HCT116 (cell line): ENCODE measurements at regions not wholly inside any gene's neighbourhood (a gene's known extent, or its start where the extent isn't known, plus 50 kb on each side); places are given as distances from the start of the nearest gene placed in this dataset.

Experiments used
- ATAC-seq: fragments of 200-7000 bp; cut with Tn5 transposase; 2 replicates; pipeline ENCODE4 v1.9.1; 2020; ENCODE audit warnings: mild to moderate bottlenecking, moderate library complexity
- BruUV-seq: library from RNA; stranded (reverse); fragments of 400-500 nt; replicated peaks from 2 replicates; lab custom pipeline; 2021; lab: Mats Ljungman, UMichigan
- CTCF ChIA-PET: fragments of 300-600 bp; sonication (Branson Sonifier 250); formaldehyde crosslinking; loops from one replicate; lab custom pipeline; 2021; ENCODE audit warnings: antibody characterized with exemption; lab: Charles Lee
- POLR2A ChIA-PET: fragments of 300-600, 350-600 bp; sonication (Branson Sonifier 250); formaldehyde crosslinking; loops from one replicate; lab custom pipeline; 2021; ENCODE audit warnings: antibody characterized with exemption; lab: Charles Lee
- RAD21 ChIA-PET, 2 experiments: fragments of 300-600 bp; sonication (Branson Sonifier 250); formaldehyde crosslinking; loops; one replicate each; lab custom pipeline; 2023; ENCODE audit warnings: low total read pairs in 2 of 2; ENCODE audit not compliant: uncharacterized antibody in 2 of 2, unreplicated experiment in 2 of 2, low non-redundant PET in 1 of 2; lab: Charles Lee
- DNase-seq: peaks from one replicate; pipeline ENCODE4 v3.0.0-alpha.2; 2010; ENCODE audit warnings: low read depth, low spot score
- H2AFZ ChIP-seq: fragments of 200-600 bp; shearing (Covaris generic), sonication (generic); 2 replicates; pipeline ENCODE4 v1.6.1; 2017; ENCODE audit warnings: low read depth, mixed run types, mixed read lengths, antibody characterized with exemption, low read length; ENCODE audit not compliant: poor library complexity, severe bottlenecking
- H3K27ac ChIP-seq: 2 replicates; pipeline ENCODE4 v1.5.1; 2012; ENCODE audit warnings: low read depth, low read length
- H3K27me3 ChIP-seq: fragments of 200-600 bp; sonication (generic); 2 replicates; pipeline ENCODE4 v1.6.1; 2016; ENCODE audit warnings: mixed run types, low read length, mixed read lengths; ENCODE audit not compliant: insufficient read depth
- H3K36me3 ChIP-seq, 2 experiments: fragments of 200-500 bp in 1 of 2; fragments of 200-600 bp in 1 of 2; sonication (Bioruptor generic) in 1 of 2; sonication (generic) in 1 of 2; 2 replicates each; pipeline versions ENCODE4 v1.5.1 to v1.6.1; 2014 to 2016; ENCODE audit warnings: low read length in 2 of 2, inconsistent platforms in 1 of 2, mixed read lengths in 1 of 2, mixed run types in 1 of 2; ENCODE audit not compliant: insufficient read depth in 2 of 2, control insufficient read depth in 1 of 2
- H3K4me1 ChIP-seq, 2 experiments: fragments of 200-600 bp in 1 of 2; sonication (generic) in 1 of 2; 2 replicates each; pipeline versions ENCODE4 v1.5.1 to v1.6.1; 2012 to 2017; ENCODE audit warnings: low read length in 2 of 2, inconsistent platforms in 1 of 2, mild to moderate bottlenecking in 1 of 2, mixed read lengths in 1 of 2, mixed run types in 1 of 2, moderate library complexity in 1 of 2; ENCODE audit not compliant: insufficient read depth in 2 of 2, control insufficient read depth in 1 of 2
- H3K4me2 ChIP-seq: fragments of 200-600 bp; sonication (generic); 2 replicates; pipeline ENCODE4 v1.6.1; 2017; ENCODE audit warnings: mixed run types, low read length, mixed read lengths
- H3K4me3 ChIP-seq, 2 experiments: fragments of 200-600 bp in 1 of 2; sonication (generic) in 1 of 2; replicated peaks in 1 of 2; 2 replicates each; pipeline ENCODE4 v1.5.1; 2011 to 2016; ENCODE audit warnings: low read length in 2 of 2, control low read depth in 1 of 2, low read depth in 1 of 2, mild to moderate bottlenecking in 1 of 2, mixed read lengths in 1 of 2, mixed run types in 1 of 2
- H3K79me2 ChIP-seq: fragments of 200-600 bp; sonication (generic); 2 replicates; pipeline ENCODE4 v1.6.1; 2017; ENCODE audit warnings: mild to moderate bottlenecking, mixed run types, low read length, moderate library complexity, mixed read lengths; ENCODE audit not compliant: insufficient read depth
- H3K9ac ChIP-seq: fragments of 200-600 bp; sonication (generic); 2 replicates; pipeline ENCODE4 v1.6.1; 2016; ENCODE audit warnings: low read length, mixed read lengths
- H3K9me2 ChIP-seq: fragments of 200-600 bp; sonication (generic), shearing (Covaris generic); 2 replicates; pipeline ENCODE4 v1.6.1; 2017; ENCODE audit warnings: mixed run types, mild to moderate bottlenecking, moderate library complexity; ENCODE audit not compliant: insufficient read depth
- H3K9me3 ChIP-seq, 2 experiments: fragments of 200-500 bp in 1 of 2; fragments of 200-600 bp in 1 of 2; sonication (Bioruptor generic) in 1 of 2; sonication (generic) in 1 of 2; 2 replicates each; pipeline ENCODE4 v1.6.1; 2014 to 2017; ENCODE audit warnings: low read length in 2 of 2, mixed read lengths in 2 of 2, inconsistent platforms in 1 of 2, low read depth in 1 of 2, mild to moderate bottlenecking in 1 of 2, mixed run types in 1 of 2, moderate library complexity in 1 of 2; ENCODE audit not compliant: control insufficient read depth in 1 of 2, insufficient read depth in 1 of 2
- H4K20me1 ChIP-seq: fragments of 200-600 bp; sonication (generic), shearing (Covaris generic); 2 replicates; pipeline ENCODE4 v1.6.1; 2017; ENCODE audit warnings: mixed run types, mild to moderate bottlenecking, moderate library complexity; ENCODE audit not compliant: insufficient read depth
- CBX3 ChIP-seq: IDR thresholded peaks from 2 replicates; pipeline ENCODE4 v1.6.1; 2012; ENCODE audit warnings: low read depth
- EGR1 ChIP-seq: IDR thresholded peaks from 2 replicates; pipeline ENCODE4 v1.6.1; 2012; ENCODE audit warnings: low read depth
- ELF1 ChIP-seq: IDR thresholded peaks from 2 replicates; pipeline ENCODE4 v1.6.1; 2012; ENCODE audit warnings: low read depth, borderline replicate concordance
- FOSL1 ChIP-seq: IDR thresholded peaks from 2 replicates; pipeline ENCODE4 v1.6.1; 2012; ENCODE audit warnings: low read depth
- JUND ChIP-seq: IDR thresholded peaks from 2 replicates; pipeline ENCODE4 v1.6.1; 2012
- POLR2A ChIP-seq: IDR thresholded peaks from 2 replicates; pipeline ENCODE4 v1.7.0; 2011; ENCODE audit warnings: borderline replicate concordance; ENCODE audit not compliant: insufficient read depth, insufficient read length; ENCODE audit errors: extremely low read depth
- RAD21 ChIP-seq: IDR thresholded peaks from 2 replicates; pipeline ENCODE4 v1.6.1; 2012; ENCODE audit warnings: low read depth, mild to moderate bottlenecking
- SIN3A ChIP-seq: IDR thresholded peaks from 2 replicates; pipeline ENCODE4 v1.6.1; 2012; ENCODE audit warnings: low read depth
- SP1 ChIP-seq: IDR thresholded peaks from 2 replicates; pipeline ENCODE4 v1.6.1; 2012; ENCODE audit warnings: low read depth
- SRF ChIP-seq: IDR thresholded peaks from 2 replicates; pipeline ENCODE4 v1.6.1; 2012; ENCODE audit warnings: low read depth
- TCF7L2 ChIP-seq: IDR thresholded peaks from 2 replicates; pipeline ENCODE4 v1.7.0; 2011; ENCODE audit warnings: borderline replicate concordance, inconsistent platforms; ENCODE audit not compliant: insufficient read depth, insufficient read length; ENCODE audit errors: extremely low read depth
- YY1 ChIP-seq: IDR thresholded peaks from 2 replicates; pipeline ENCODE4 v1.6.1; 2011; ENCODE audit warnings: low read length, low read depth, moderate library complexity, mild to moderate bottlenecking; ENCODE audit not compliant: insufficient replicate concordance; ENCODE audit errors: extremely low read depth
- ZNF274 ChIP-seq: fragments of 200-500 bp; sonication (Bioruptor generic); IDR thresholded peaks from 2 replicates; pipeline ENCODE4 v1.6.1; 2014; ENCODE audit warnings: mild to moderate bottlenecking, low read depth, low read length, inconsistent platforms
- intact Hi-C: fragments of 100-400 bp; cut with micrococcal nuclease; formaldehyde crosslinking; loops from 2 replicates; pipeline ENCODE4 v1.10.0; 2022
- TF ChIP-seq, protein P1 (sequence below), 3 experiments: fragments of 200-600 bp in 1 of 3; sonication (generic) in 1 of 3; IDR thresholded peaks in 2 of 3; conservative IDR thresholded peaks in 1 of 3; 2 replicates each; pipeline ENCODE4 v1.5.1; 2012 to 2017; ENCODE audit warnings: low read depth in 2 of 3, low read length in 2 of 3, antibody characterized with exemption in 1 of 3, borderline replicate concordance in 1 of 3, control low read depth in 1 of 3, mild to moderate bottlenecking in 1 of 3, mixed read lengths in 1 of 3, mixed run types in 1 of 3, moderate library complexity in 1 of 3; ENCODE audit not compliant: insufficient read depth in 1 of 3
- TF ChIP-seq, protein P2 (sequence below): IDR thresholded peaks from 2 replicates; pipeline ENCODE4 v1.6.1; 2012; ENCODE audit warnings: low read depth
- TF ChIP-seq, protein P3 (sequence below): IDR thresholded peaks from 2 replicates; pipeline ENCODE4 v1.6.1; 2011; ENCODE audit warnings: mild to moderate bottlenecking, low read length, moderate library complexity; ENCODE audit not compliant: insufficient replicate concordance; ENCODE audit errors: extremely low read depth

DNA sequence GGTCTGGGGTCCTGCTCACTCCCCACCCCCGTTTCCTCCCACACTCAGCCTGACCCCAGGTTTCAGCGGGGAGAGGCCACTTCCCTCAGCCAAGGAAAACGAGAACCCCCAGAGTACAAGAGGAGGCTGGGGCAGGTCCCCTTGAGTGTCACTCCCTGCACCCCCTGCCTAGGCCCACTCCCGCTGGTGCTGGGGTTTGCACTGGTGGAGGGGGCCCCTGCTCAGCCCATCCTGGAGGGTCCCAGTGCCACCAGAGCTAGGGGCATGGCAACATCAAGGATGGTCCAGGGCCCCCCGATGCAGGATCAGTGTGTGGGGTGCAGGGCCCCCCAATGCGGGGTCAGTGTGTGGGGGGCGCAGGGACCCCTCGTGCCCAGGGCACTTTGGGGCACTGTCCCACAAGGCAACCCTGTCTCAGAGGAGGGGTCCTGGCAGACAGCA is 70.5 kb upstream of the KCTD7 start:
- Histone ChIP-seq H3K27me3 (no peaks in the 10 kb centered on the region), H3K9me3 (no peaks in the 10 kb centered on the region), H3K4me2 (no peak overlapping the region), H3K79me2 (peaks cover 61% of the 10 kb centered on the region), H3K36me3 (peaks cover 14 to 16% of the 10 kb centered on the region in 2 experiments), H3K9ac (no peak overlapping the region)
- RAD21 ChIA-PET = no interaction called here
- intact Hi-C loops = loop anchor here (10.0 kb wide), 1 partner anchor 97 kb away; no protein-coding TSS in a partner anchor
- TF ChIP-seq, protein P1, sequence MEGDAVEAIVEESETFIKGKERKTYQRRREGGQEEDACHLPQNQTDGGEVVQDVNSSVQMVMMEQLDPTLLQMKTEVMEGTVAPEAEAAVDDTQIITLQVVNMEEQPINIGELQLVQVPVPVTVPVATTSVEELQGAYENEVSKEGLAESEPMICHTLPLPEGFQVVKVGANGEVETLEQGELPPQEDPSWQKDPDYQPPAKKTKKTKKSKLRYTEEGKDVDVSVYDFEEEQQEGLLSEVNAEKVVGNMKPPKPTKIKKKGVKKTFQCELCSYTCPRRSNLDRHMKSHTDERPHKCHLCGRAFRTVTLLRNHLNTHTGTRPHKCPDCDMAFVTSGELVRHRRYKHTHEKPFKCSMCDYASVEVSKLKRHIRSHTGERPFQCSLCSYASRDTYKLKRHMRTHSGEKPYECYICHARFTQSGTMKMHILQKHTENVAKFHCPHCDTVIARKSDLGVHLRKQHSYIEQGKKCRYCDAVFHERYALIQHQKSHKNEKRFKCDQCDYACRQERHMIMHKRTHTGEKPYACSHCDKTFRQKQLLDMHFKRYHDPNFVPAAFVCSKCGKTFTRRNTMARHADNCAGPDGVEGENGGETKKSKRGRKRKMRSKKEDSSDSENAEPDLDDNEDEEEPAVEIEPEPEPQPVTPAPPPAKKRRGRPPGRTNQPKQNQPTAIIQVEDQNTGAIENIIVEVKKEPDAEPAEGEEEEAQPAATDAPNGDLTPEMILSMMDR (IDR thresholded peaks at IDR 0.05 in 2 of 3, conservative IDR thresholded peaks at IDR 0.05 in 1 of 3; ENCODE audit: borderline replicate concordance in 1 of 3, insufficient read depth in 1 of 3, low read depth in 2 of 3, low read length in 2 of 3) = no peak
- TF ChIP-seq ZNF274 = no peak
- no peak for TF ChIP-seq ELF1
- TF ChIP-seq SIN3A = no peak
- no peak for TF ChIP-seq YY1
- TF ChIP-seq SP1 = no peak
- no peak for TF ChIP-seq RAD21
- TF ChIP-seq FOSL1 = no peak
- no peak for TF ChIP-seq JUND
- TF ChIP-seq, protein P2, sequence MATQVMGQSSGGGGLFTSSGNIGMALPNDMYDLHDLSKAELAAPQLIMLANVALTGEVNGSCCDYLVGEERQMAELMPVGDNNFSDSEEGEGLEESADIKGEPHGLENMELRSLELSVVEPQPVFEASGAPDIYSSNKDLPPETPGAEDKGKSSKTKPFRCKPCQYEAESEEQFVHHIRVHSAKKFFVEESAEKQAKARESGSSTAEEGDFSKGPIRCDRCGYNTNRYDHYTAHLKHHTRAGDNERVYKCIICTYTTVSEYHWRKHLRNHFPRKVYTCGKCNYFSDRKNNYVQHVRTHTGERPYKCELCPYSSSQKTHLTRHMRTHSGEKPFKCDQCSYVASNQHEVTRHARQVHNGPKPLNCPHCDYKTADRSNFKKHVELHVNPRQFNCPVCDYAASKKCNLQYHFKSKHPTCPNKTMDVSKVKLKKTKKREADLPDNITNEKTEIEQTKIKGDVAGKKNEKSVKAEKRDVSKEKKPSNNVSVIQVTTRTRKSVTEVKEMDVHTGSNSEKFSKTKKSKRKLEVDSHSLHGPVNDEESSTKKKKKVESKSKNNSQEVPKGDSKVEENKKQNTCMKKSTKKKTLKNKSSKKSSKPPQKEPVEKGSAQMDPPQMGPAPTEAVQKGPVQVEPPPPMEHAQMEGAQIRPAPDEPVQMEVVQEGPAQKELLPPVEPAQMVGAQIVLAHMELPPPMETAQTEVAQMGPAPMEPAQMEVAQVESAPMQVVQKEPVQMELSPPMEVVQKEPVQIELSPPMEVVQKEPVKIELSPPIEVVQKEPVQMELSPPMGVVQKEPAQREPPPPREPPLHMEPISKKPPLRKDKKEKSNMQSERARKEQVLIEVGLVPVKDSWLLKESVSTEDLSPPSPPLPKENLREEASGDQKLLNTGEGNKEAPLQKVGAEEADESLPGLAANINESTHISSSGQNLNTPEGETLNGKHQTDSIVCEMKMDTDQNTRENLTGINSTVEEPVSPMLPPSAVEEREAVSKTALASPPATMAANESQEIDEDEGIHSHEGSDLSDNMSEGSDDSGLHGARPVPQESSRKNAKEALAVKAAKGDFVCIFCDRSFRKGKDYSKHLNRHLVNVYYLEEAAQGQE = no peak
- TF ChIP-seq CBX3 = no peak
- TF ChIP-seq SRF = no peak
- TF ChIP-seq, protein P3, sequence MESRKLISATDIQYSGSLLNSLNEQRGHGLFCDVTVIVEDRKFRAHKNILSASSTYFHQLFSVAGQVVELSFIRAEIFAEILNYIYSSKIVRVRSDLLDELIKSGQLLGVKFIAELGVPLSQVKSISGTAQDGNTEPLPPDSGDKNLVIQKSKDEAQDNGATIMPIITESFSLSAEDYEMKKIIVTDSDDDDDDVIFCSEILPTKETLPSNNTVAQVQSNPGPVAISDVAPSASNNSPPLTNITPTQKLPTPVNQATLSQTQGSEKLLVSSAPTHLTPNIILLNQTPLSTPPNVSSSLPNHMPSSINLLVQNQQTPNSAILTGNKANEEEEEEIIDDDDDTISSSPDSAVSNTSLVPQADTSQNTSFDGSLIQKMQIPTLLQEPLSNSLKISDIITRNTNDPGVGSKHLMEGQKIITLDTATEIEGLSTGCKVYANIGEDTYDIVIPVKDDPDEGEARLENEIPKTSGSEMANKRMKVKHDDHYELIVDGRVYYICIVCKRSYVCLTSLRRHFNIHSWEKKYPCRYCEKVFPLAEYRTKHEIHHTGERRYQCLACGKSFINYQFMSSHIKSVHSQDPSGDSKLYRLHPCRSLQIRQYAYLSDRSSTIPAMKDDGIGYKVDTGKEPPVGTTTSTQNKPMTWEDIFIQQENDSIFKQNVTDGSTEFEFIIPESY = no peak
- TF ChIP-seq POLR2A = no peak
- TF ChIP-seq EGR1 = no peak
- TF ChIP-seq TCF7L2 = no peak
- TF ChIP-seq, all 23 proteins: peak for 0
- Histone ChIP-seq H3K4me1 (no peaks in the 10 kb centered on the region), H4K20me1 (0 out of 2 replicates have a peak, but pooled peaks cover 3% of the 10 kb centered on the region), H3K9me2 (no peaks in the 10 kb centered on the region), H2AFZ (no peak overlapping the region), H3K4me3 (no peak overlapping the region), H3K27ac (no peak overlapping the region)
- ChIA-PET CTCF (interaction anchor here (0.6 to 1.6 kb wide), 4 partner anchors 10 to 347 kb away, joined by 3 to 4 read pairs (median 4); no protein-coding TSS in a partner anchor), POLR2A (interaction anchor here (1.2 kb wide), 1 partner anchor 30 kb away, joined by 3 read pairs; no protein-coding TSS in a partner anchor)
- DNase-seq = no peak
- peak; percentile 14 for ATAC-seq
- no TSS peak for BruUV-seq
